Activated CD4-positive, alpha-beta T cell treated with anti-CD3 and anti-CD28 coated beads, Interleukin-2, amount 50 U/mL, for 16 hours (primary cell): ENCODE measurements at regions not wholly inside any gene's neighbourhood (a gene's known extent, or its start where the extent isn't known, plus 50 kb on each side); places are given as distances from the start of the nearest gene placed in this dataset.

ENCODE experiments used
- DNase-seq: peaks from one replicate; pipeline ENCODE4 v3.0.0-alpha.2; 2020

GRCh38 chr4:136829280-136829679, 703.0 kb downstream of the PCDH18 start:
- no peak for DNase-seq

GRCh38 chr4:136823020-136823419, 709.3 kb downstream of the PCDH18 start:
- DNase-seq: no peak

GRCh38 chr4:136818811-136819330, 713.4 kb downstream of the PCDH18 start:
- no peak for DNase-seq

DNA sequence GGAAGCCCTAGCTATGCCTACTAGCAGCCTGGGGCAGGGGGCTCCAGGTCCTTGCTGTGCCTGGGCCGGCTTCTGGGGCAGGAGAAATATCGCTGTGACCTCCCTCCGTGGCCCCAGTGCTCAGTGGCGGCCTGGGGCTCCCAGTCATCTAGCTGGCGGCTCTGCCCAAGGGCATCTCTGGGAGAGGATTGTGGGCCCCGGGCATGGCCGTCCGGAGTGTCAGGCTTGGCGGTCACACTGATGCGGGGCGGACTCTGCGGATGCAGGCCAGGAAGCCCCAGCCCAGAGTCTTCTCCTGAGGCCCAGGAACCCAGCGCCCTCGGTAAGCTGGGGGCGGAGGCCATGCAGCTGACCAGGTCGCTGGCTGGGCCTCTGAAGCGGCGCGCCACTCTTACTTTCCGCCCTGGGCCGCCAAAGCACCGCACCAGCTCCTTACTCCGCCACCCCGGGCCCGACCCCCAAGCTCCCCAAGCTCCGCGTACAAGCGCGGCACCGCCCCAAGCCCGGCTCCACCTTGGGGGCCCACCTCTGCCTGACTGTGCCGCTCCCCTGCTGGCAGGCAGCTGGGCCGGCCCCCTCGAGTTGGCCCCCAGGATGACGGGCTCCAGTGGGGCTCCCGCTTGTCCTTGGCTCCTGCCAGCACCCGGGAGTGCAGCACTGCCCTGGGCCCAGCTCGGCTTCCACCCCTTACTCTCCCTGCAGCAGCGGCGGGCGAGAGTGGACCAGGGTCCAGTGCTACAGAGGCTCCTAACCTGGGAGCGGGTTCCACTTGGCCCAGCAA, 720.0 kb downstream of the PCDH18 start:
- DNase-seq: no peak

DNA sequence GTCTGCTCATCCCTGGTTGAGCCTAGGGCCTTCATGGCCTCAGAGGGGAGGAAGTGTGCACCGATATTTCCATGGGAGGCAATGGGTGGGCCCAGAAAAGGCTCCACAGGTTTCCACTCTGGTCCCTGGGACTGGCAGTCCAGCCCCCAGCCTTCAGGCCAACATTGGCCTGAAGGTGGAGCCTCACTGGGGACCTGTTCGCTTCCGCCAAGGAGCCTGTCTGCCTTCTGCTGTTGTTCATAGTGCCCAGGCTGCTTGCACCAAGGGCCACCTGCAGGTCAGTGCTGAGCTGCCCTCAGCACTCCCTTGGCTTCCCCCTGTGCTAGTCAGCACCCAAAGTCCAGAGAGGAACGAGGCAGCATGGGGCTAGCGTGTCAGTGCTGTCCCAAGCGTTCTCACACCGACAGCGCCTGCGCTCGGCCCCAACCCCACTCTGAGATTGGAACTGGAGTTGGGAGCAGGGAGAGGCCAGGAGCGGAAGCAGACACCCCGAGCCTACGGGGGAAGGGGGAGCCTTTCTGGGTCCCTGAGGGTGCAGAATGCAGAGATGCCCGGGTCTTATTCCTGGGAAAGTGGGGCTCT, 720.7 kb downstream of the PCDH18 start:
- no peak for DNase-seq

DNA sequence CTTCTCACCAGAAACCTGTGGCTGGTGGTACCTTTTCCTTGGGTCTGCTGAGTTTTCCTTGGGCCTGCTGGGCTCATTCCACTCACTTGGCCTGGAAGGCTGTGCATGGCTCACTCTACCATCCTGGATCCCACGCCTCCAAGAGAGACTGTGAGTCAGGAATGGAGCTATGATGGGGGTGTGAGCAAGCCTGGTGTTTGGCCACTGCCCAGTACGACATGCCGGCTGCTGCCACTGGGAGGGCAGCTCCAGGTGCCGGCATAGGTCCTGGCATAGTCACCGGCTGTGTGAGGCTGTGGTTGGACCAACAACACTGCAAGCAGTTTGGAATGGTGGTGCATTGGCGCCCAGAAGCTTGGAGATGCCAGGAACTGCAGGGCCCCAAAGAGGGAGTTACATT, 721.7 kb downstream of the PCDH18 start:
- no peak for DNase-seq

- DNase-seq: no peak
Measured at GRCh38 chr4:136806844-136807243, 725.5 kb downstream of the PCDH18 start.

DNA sequence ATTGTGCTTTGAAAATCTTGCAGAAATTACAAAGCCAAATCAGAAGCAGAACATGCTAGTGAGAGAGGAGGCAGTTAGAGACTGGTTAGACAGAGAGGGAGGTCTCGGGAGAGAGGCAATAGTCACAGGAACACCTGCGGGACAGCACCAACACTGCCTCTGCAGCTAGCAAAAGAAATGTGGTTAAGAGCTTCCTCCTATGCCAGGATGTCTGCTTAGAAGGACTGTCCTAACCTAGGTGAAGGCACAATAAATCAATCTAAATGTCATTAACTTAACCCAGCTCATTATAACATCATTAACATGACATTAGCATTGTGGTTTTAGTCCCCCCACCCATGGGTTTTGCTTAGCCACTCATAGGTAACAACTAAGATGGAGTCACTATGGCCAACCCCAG, 726.7 kb downstream of the PCDH18 start:
- DNase-seq: no peak

DNA sequence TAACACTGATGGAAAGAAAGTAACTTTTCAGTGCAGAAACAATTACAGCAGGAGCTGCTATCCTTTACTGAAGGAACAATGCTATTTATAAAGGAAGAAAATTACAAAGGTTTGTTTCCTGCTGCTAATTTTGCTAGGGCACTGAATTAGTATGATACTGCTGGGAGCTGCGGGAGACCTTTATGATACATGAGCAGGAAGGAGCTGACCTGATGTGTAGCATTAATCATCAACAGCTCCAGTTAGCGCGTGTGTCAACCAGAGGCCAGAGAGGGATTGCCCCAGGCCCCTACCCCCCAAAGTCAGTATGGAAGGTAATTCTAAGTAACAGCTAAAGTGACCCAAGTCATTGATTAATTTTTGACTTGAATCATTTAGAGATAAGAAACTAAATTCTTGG, 728.9 kb downstream of the PCDH18 start:
- DNase-seq: no peak

- no peak for DNase-seq
Measured at GRCh38 chr4:136800248-136800647, 732.0 kb downstream of the PCDH18 start.

DNA sequence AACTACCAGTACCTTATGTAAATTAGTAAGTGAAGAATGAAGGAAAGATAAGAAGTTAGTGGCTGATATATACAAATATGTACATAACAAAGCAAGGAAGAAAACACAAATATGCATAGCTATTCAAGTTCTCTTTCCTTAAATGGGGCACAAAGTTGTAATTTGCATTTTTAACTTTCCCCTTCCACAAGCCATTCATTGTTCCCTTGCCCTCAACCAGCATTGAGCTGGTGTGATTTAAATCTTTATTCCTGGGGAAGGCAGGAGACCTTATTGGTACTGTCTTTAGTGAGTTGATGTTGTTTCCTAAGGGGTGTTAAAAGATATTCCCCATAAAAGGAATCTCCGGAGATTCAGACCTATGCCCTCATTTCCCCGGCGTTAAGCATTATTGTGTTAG, 735.3 kb downstream of the PCDH18 start:
- no peak for DNase-seq

DNA sequence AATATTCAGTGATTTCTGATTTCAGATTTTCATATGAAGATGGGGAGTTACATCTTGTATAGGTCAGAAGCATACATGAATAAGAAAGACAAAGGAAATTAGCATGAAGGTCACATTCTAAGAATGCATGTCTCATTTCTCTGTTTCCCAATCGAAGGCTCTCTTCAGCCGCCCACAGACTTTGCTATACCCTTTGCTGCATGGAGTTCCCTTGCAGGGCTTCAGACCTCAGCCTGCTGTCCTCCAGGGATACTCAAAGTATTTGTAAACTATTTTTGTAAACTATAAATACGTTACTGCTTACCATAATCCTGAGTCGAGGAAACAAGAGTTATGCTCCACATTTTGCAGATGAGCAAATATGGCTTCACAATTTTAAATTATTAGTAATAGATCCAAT, 738.4 kb downstream of the PCDH18 start:
- no peak for DNase-seq

DNA sequence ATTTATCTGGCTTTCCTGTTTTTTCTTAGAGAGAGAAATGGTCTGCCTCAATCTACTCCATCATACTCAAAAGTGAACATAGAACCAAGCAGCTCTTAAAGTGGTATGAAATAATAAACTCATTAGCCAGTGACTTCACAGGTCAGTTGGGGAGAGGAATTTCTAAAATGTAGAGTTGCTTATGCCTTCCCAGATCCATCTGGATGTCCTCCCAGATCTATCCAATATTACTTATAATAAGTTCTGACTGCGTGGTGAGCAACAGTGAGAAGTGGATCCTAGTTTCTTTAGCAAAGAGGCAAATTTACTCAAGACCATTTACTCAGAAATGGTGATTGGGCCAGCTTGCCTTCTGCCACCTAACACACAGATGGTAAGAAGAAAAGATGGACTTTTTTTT, 748.0 kb downstream of the PCDH18 start:
- no peak for DNase-seq

GRCh38 chr4:136769717-136770116, 762.6 kb downstream of the PCDH18 start:
- DNase-seq: no peak

GRCh38 chr4:136768925-136769275, 763.4 kb downstream of the PCDH18 start:
- no peak for DNase-seq

- DNase-seq: no peak
Measured at GRCh38 chr4:136768213-136768924, 763.9 kb downstream of the PCDH18 start.

GRCh38 chr4:136763919-136764318, 768.4 kb downstream of the PCDH18 start:
- no peak for DNase-seq

DNA sequence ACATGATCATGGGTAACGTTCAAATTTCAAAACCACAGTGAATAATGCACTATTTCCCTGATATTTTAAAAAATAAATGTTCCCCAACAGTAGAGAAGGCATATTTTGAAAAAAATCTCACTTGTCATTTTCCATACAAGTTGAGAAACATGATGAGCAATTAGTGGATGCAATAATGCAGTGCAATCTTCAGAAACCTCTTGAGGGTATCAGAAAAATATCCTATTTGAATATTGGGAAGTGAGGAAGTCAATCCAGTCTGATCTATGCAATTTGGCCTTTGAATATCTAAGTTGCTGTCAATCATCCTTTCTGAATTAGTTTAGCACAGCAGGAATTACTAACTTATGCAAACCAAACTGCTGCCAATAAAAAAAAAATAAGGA, 776.8 kb downstream of the PCDH18 start:
- no peak for DNase-seq

DNA sequence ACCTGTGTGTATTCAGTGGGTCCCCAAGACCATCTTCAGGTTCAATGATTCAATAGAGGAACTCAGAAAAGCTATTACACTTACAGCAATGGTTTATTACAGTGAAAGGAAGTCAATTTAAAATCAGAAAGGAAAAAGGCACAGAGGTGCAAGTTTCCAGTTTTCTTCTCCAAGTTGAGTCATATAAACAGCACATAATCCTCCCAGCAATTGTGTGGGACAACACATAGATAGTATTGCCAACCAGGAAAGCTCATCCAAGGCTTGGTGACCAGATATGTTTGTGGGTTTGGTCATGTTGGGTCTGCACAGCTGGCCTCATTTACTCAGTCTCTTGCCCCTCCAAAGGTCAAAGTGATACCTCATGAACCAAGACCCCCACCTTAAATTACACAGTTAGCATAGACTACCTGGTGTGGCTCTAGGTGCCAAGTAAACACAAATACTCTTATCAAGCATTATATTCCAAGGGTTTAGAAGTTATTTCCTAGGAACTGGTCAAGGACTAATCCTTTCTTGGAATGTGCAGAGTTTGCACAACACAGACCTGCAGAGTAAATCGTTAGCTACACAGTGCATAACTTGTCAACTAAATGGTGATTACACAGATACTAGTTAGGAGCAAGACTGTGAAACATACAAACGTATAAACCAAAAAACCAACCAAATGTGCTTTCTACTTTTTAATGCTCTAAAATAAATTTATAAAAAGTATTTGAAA, 777.3 kb downstream of the PCDH18 start:
- no peak for DNase-seq

- DNase-seq: no peak
Measured at GRCh38 chr4:136751556-136751955, 780.7 kb downstream of the PCDH18 start.

GRCh38 chr4:136750897-136751296, 781.4 kb downstream of the PCDH18 start:
- DNase-seq: no peak

DNA sequence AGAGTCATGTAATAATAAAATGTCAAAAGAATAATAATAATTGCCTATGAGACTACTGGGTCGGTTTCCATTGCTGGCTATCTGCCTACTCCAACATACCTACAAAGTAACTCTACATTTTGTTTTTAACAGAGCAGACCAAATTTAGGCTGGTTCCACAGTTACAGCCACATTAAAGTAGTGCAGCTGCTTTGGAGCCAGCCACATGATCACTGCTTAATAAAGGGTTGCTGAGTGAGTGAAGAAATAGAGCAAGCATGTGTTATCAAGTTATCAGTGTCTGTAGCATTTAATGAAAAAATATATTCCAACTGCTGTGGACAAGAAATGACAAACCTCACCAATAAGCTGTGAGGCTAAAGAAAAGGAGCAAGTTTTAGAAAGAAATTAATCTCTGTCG, 782.3 kb downstream of the PCDH18 start:
- no peak for DNase-seq

- no peak for DNase-seq
Measured at GRCh38 chr4:136748773-136749172, 783.5 kb downstream of the PCDH18 start.
